ENCODE measurements at regions not wholly inside any gene's neighbourhood (a gene's known extent, or its start where the extent isn't known, plus 50 kb on each side); places are given as distances from the start of the nearest gene placed in this dataset.

DNA sequence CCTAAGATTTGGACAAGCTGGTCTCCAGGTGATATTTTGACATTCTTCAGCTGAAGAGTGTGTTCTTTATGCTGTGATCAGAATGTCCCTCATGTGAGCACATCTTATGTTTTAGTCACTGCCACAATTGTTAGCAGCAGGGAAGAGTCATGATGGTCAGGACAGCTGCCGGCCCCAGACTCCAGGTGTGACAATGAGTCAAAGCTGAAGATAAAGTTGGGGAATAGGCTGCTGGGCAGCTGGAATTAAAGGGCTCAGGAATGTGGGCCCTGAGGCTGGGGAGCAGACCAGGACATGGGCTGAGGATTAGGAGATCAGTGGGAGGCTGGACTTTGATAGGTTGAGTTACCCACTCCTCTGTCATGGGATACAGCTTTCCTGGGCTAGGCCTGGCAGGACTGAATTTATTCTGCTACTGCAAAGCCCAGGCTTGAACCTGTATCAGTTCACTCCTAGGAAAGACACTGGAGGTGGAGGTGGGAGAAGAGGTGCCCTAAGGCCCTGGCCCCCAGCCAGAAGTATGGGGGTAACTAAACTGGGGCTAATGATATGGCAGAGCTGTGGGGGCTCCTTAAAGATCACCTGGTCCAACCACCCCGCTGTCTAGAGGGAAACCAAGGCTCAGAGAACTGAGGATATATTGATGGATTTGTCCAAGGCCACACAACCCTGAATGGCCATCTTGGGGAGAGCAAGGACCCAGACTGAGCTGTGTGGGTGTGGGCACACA, 119.5 kb downstream of the PJA1 start:
- WGBS, 2 donors, result 97 to 98% methylated on average over 2 of the region's 2 CpGs
- Histone ChIP-seq H3K4me1 (no peaks in the 10 kb centered on the region), H3K27me3 (no peaks in the 10 kb centered on the region), H3K4me3 (no peak overlapping the region), H3K36me3 (no peaks in the 10 kb centered on the region), H3K9me3 (no peaks in the 10 kb centered on the region), H3K27ac (no peak overlapping the region)
- TF ChIP-seq POLR2A (IDR thresholded peaks at IDR 0.05) (no peak), POLR2AphosphoS5 (IDR thresholded peaks at IDR 0.05) (no peak), EP300 (IDR thresholded peaks at IDR 0.05) (no peak)
- TF ChIP-seq, protein P1, sequence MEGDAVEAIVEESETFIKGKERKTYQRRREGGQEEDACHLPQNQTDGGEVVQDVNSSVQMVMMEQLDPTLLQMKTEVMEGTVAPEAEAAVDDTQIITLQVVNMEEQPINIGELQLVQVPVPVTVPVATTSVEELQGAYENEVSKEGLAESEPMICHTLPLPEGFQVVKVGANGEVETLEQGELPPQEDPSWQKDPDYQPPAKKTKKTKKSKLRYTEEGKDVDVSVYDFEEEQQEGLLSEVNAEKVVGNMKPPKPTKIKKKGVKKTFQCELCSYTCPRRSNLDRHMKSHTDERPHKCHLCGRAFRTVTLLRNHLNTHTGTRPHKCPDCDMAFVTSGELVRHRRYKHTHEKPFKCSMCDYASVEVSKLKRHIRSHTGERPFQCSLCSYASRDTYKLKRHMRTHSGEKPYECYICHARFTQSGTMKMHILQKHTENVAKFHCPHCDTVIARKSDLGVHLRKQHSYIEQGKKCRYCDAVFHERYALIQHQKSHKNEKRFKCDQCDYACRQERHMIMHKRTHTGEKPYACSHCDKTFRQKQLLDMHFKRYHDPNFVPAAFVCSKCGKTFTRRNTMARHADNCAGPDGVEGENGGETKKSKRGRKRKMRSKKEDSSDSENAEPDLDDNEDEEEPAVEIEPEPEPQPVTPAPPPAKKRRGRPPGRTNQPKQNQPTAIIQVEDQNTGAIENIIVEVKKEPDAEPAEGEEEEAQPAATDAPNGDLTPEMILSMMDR (IDR thresholded peaks at IDR 0.05), result no peak
- DNase-seq, result no peak
- intact Hi-C loops (cut with DNase I), result no loop called here

- H3K4me3 ChIP-seq, result no peak overlapping the region
- no peaks in the 10 kb centered on the region for H3K9me3 ChIP-seq
- TF ChIP-seq POLR2A (IDR thresholded peaks at IDR 0.05), result no peak
- TF ChIP-seq POLR2AphosphoS5 (IDR thresholded peaks at IDR 0.05), result no peak
- TF ChIP-seq, protein P1 (IDR thresholded peaks at IDR 0.05), result no peak
- no peak for TF ChIP-seq EP300 (IDR thresholded peaks at IDR 0.05)
- no peak overlapping the region for H3K27ac ChIP-seq
- no peaks in the 10 kb centered on the region for H3K36me3 ChIP-seq
- 85 to 88% methylated on average over 1 of the region's 1 CpG for WGBS, 2 donors
- no peak for DNase-seq
- H3K27me3 ChIP-seq, result no peaks in the 10 kb centered on the region
- intact Hi-C loops (cut with DNase I), result no loop called here
- no peaks in the 10 kb centered on the region for H3K4me1 ChIP-seq
Observed at GRCh38 chrX:69038816-69039215, 126.4 kb downstream of the PJA1 start.

GRCh38 chrX:69038188-69038587, 127.1 kb downstream of the PJA1 start:
- Histone ChIP-seq H3K27ac (no peak overlapping the region), H3K27me3 (no peaks in the 10 kb centered on the region), H3K4me3 (no peak overlapping the region), H3K9me3 (no peaks in the 10 kb centered on the region), H3K36me3 (no peaks in the 10 kb centered on the region), H3K4me1 (no peaks in the 10 kb centered on the region)
- TF ChIP-seq, protein P1 (IDR thresholded peaks at IDR 0.05), result no peak
- TF ChIP-seq POLR2AphosphoS5 (IDR thresholded peaks at IDR 0.05) (no peak), EP300 (IDR thresholded peaks at IDR 0.05) (no peak), POLR2A (IDR thresholded peaks at IDR 0.05) (no peak)
- intact Hi-C loops (cut with DNase I), result no loop called here
- DNase-seq, result no peak
- whole genome bisulfite sequencing, 2 donors, result 90 to 92% methylated on average over 6 of the region's 6 CpGs

DNA sequence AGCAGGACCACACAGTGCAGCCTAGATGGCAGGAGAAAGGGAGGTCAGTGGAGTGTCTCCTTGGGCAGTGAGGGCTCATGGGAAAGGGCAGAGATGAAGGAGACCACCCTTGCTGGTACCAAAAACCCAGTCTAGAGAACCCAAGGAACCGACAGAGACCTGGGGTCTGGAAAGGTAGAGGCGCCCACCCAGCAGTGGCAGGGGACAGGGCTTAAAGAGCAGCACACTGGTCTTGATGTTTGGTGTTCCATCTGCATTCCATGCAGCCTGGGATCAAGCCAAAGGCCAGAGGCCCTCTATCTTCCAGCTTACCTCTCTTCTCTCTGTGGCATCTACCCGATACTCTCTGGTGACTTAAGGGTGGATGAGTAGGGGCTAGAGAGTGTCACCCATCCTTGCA, 127.5 kb downstream of the PJA1 start:
- WGBS, 2 donors, result 88 to 95% methylated on average over 3 of the region's 3 CpGs
- no peak for DNase-seq

More for the DNA sequence above, 127.5 kb downstream of the PJA1 start:
- Histone ChIP-seq H3K9me3 (no peaks in the 10 kb centered on the region), H3K27me3 (no peaks in the 10 kb centered on the region), H3K36me3 (no peaks in the 10 kb centered on the region), H3K4me3 (no peak overlapping the region), H3K27ac (no peak overlapping the region), H3K4me1 (no peaks in the 10 kb centered on the region)
- TF ChIP-seq POLR2AphosphoS5 (IDR thresholded peaks at IDR 0.05) (no peak), POLR2A (IDR thresholded peaks at IDR 0.05) (no peak), EP300 (IDR thresholded peaks at IDR 0.05) (no peak)
- TF ChIP-seq, protein P1 (IDR thresholded peaks at IDR 0.05), result no peak
- intact Hi-C loops (cut with DNase I), result no loop called here

Data from sigmoid colon (tissue), 6 donors.